ENCODE measurements at regions not wholly inside any gene's neighbourhood (a gene's known extent, or its start where the extent isn't known, plus 50 kb on each side); places are given as distances from the start of the nearest gene placed in this dataset.

DNA sequence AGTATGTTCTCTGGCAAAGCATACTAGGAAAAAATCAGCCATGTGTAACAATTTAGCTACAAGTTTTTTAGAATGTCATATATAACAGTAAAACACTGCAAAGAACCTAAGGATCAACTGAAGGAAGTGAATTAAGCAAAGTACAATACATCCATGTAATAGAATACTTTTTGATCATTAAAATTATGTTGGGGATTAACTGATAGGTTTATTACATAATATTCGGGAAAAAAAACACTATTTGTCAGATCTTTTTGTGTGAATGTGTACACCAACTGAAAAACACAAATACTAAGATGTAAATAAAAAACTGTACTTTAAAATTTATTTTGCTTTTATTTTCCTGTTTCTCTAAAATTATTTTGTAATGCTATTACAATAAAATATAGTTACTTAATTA is 185.5 kb upstream of the DYNLRB2 start:
- no peak for DNase-seq

DNA sequence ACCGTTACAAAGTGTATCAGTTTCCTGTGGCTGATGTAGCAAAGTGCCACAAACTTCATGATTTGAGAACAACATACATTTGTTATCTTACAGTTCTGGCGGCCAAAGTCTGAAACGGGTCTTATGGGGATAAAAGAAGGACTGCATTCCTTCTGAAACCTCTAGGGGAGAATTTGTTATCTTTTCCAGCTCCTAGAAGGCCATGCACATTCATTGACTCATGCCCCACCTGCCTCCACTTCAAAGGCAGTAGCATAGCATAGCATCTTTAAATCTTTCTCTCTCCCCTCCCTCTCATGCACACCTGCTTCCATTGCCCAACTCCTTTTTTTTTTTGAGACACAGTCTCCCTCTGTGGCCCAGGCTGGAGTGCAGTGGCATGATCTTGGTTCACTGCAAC is 190.7 kb upstream of the DYNLRB2 start:
- no peak for DNase-seq

DNA sequence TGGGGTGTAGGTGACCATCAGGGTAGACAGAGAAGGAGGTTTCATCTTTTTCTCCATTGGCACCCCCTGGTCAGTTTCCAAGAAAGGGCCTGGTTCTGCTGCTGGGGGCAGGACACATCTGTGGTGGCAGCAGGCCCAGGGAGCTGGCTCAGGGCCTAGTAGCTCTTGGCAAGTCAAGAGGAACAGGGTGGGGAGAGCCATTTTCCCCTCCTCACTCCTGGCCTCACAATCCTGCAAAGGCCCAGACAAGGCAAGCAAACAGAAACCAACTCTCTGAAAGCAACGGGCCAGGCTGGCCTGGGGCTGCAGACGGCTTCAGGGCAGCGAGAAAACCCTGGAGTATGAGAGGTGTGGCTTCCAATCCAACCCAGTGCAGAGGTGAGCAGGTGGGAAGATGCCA is 192.9 kb upstream of the DYNLRB2 start:
- DNase-seq, result no peak

DNA sequence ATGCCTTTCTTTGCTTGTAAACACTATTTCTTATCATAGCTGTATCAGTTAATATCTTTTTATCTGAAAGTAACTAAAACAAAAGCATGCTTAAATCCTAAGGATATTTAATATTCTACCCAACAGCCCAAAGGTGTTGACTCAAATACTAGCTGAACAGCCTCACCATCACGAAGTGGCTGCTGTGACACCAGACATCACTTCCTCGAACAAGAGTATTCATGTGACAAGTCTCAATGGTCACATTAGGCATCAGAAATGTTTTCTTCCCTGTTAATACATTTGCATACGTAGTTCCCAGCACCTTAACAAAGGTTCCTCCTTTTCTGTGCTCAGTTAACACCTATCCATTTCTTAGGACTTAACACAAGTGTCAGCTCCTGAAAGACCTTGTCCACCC is 193.8 kb upstream of the DYNLRB2 start:
- DNase-seq, result no peak

DNA sequence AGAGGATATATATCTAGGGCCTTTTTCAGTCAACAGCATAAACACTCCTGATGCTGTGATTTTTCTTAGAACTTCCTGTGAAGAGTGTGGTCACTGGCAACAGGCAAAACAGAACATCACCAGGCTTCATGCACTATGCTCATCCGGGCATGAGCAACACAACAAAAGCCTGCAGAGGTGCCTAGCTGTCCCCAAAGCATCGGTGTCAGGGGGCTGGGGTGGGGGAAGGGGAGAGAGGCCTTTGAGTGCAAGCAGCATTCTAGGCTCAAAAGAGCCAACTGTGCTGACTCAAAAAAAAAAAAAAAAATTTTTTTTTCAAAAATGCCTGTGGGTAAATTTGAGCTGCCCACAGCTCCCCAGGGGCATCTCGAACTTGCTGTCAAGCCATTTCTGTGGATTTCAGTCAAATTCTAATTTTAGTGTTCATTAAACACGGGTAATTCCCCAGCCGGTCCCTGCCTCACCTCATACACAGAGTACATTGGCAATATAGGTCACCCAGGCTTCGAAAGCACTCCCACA is 194.6 kb upstream of the DYNLRB2 start:
- no peak for DNase-seq

DNA sequence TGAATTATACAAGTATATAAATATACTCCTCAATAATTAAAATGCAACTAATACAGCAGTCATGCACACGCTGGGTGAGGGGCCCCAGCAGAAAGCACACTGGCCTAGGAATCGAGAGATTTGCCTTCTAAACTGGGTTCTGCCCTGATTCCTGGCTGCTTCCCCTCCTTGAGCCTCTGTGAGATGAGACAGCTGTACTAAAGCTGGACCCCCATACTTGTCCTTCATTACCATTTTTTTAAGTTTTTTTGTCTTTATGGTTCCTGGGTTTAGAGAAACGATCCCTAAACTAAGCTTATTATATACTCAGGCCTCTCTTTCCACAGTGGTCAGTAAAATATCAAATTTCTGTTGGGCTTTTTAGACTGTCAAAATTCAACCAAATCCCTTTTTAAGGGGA is 195.1 kb upstream of the DYNLRB2 start:
- no peak for DNase-seq

DNA sequence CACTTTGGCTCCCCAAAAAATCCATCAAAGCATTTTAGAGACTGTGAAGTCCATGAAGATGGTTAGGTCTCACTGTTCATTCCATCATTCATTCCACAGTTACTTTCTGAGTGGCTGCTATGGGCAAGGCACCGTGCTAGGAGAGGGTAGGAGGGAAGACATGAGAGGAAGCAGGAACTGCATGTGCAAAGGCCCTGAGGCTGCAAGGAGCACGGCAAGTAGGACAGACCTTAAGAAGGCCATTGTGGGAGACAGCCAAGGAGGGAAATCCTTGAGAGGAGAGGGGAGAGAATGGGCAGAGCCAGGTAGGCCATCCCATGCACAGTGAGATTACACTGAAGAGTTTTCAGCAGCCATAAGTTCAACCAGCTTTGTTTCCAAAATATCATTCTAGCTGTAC is 196.2 kb upstream of the DYNLRB2 start:
- DNase-seq, result no peak

DNA sequence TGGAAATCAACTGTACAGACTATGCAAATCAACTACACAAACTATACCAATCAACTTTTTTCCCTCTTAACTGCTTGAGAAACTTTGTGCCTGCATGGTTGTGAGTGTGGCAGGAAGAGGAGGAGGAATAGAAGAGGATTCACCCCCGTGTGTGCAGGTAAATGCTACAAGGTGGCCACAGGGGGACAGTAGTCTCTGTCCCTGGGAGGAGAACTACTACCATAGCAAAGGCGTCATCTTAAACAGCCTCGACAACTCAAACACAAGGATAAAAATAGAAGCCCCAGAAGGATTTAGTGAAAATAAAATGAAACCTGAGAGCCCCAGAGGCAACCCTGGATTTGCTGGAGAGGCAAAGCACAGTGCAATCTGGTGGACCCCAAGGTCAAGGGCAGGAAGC is 199.5 kb upstream of the DYNLRB2 start:
- DNase-seq, result no peak

DNA sequence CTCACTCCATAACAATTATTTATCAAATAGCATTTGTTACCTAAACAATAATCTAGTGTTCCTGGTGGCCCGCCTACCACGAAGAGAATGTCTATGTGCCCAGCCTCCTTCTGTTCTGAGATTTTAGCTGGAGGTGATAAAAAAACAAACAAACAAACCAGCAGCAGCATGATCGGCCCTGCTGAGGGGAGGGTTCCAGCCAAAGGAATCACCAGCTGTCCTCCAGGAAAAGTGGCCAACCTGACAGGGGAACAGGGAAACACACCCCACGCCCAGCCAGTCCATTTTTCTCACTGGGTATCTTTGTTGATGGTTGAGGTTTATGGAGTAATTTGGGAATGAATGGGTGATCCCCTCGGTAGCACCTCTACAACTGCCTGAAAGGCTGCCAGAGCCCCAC is 203.0 kb upstream of the DYNLRB2 start:
- no peak for DNase-seq

DNA sequence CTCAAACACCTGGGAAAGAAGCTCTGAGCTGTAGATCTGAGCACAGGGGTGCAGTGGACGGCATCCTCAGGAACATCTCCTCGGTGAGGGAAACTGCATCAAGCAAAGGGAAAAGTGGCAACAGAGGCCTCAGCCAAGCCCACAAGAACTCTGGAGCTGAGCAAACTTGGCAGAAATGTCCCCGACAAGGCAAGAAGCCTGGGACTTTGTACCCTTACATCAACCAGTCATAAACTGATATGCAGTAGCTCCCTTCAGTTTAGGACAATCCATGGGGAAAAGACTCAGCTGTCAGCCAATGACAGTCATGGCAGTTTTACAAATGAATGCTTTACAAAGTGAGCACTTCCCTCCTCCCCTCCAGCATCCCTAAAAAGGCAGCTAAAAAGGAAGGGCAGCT is 210.0 kb upstream of the DYNLRB2 start:
- DNase-seq, result no peak

DNA sequence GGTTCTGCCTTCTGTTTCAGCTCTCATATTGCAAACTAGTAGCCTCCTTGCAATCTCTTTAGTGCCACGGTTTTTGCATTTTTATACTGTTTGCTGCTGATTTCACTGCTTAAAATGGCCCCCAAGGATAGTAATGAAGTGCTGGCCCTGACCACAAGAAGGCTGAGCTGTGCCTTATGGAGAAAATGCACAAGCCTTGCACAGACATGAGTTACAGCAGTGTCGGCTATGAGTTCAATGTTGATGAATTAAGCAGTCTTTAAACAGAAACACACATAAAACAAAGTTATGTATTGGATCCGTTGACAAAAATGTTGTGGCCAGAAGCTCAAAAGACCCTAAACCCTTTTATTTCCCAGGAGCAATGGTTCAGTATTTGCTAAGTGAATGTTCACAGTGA is 210.6 kb upstream of the DYNLRB2 start:
- DNase-seq, result no peak

DNA sequence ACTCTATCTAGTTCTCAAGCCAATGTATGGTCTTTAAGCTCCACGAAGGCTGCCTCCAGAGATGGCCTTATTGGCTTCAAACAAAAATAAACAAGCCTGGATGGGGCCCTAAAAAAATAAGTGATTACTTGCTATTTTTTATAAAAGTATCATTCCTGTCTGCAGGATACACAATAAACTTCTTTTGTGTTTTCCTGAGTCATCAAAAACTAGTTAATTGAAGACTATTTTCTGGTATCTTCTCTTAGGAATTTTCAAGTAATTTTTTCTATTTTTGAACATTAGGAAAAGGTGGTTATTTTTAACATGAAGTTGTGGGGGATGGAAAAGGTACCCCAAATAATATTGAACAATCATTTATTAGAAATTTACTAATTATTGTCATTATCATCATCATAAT is 213.1 kb upstream of the DYNLRB2 start:
- no peak for DNase-seq

DNA sequence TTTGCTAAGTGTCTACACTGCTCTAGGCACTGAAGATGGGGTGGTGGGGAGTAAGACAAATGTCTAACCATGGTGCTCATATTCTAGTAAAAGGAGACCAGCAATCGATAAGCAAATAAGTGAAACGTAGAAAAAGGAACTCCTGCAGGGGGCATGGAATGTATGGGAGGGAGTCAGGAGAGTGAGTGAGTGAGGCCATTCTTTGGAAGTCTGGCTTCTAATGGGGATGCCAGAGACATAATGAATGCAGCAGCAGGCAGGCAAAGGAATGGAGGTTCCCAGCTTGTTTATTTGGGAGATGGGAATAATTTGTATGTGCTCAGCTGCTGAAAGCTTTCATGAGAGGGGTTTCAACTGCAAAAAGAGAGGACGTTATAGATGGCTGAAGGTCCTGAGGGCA is 216.4 kb upstream of the DYNLRB2 start:
- DNase-seq, result no peak

DNA sequence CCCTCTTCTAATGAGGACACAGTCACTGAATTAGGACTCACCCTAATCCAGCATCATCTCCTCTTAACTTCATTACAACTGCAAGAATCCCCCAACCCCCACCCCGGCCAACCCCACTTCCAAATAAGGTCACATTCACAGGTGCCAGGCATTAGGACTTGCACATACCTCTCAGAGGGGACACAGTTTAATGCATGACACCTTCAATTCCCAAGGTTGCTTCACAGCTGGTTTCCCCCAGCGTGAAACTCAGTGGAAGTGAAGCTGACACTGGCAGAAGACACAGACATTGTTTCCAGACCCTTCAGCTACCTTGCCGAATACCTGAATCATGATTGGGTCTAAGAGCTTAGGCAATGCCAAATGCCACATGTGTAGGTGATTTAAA is 217.0 kb upstream of the DYNLRB2 start:
- DNase-seq, result no peak

DNA sequence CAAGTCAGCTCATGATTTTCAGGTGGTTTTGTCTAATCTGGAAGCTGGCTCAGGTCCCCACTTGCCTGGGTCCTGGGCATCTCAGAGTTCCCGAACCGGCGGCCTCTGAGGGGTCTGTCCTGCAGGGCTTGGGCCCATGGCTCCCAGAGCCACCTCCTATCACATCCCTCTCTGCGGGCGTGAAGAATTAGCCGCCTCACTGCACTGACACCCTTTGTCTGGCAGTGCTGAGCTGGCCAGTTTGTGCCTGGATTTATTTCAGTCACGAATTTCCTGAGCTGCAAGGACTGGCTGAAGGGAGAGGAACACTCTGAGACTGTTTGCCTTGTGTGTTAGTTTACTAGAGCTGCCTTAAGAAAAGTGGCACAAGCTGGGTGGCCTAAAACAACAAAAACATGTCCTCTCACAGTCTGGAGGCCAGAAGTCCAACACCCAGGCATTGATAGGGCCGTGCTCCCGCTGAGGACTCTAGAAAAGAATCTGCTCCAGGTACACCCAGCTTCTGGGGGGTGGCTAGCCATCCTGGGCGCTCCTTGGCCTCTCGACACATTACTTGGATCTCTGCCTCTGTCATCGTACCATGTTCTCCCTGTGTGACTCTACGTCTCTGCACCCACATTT is 217.5 kb upstream of the DYNLRB2 start:
- no peak for DNase-seq

DNA sequence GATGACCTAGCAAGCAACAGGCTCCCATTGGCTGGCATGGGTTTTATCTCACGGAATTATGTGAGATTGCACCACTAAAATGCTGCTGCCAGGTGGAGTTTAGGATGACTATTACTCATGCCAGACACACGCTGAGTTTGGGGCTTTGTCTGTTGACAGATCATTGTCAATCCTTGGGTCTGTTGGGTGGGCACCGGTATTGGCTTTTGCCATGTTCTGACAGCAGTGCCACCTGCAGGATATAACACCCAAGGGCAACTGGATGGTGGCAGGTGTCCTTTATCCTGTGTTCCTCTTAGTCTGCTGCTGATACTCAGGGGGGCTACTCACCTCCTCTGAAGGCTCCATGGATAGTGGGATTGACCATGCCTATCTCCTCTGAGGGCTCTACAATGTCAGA is 221.6 kb upstream of the DYNLRB2 start:
- DNase-seq, result no peak

DNA sequence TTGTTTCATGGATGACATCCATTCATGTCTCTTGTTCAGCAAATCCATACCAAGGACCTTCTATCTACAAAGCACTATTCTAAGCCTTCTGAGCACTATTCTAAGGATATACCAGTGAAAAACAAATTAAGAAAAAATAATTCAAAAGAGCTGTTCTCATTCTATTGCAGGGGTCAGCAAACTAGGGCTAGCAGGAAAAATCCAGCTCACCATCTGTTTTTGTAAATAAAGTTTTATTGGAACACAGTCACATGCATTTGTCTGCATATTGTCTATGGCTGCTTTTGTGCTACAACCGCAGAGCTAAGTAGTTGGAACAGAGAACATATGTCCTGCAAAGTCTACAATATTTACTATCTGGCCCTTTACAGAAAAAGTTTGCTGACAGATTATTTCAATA is 222.7 kb upstream of the DYNLRB2 start:
- DNase-seq, result no peak

DNA sequence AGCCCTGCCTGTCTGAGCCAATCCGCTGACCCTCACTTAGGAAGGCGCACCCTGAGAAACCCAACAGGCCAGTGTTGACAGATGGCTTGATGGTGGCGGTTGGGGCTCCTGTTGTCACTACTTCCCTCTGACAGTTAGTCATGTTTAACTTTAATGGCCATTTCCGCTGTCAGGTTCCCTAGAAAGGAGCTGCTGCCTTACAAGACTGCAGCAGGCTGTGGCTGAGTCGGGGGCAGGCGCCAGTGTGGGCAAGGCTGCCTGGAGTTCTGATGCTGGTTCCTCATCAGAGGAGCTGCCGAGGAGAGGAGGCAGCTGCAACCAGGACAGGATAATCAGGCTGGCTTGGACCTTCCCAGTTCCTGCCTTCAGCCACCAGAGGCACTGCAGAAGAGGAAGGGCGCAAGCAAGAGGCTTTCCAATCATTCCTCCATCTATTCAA is 223.2 kb upstream of the DYNLRB2 start:
- DNase-seq, result no peak

DNA sequence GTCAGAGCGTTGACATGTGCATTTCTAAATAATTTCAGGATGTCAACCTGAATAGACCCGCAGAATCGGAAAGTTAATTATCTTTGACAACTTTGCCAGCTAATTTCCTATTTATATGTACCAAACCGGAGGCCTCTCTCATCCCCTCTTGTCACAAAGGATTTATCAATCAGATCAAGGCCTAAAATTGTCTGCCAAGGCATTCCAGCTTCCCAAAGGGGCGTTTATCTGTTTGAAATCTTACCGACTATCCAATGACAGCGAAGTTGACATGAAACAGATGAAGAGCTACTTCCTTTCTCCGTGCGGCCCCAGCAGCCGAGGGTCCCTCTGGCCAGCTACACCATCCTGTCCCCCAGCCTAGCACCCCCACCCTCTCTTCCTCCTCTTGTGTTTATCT is 223.7 kb upstream of the DYNLRB2 start:
- DNase-seq, result no peak

DNA sequence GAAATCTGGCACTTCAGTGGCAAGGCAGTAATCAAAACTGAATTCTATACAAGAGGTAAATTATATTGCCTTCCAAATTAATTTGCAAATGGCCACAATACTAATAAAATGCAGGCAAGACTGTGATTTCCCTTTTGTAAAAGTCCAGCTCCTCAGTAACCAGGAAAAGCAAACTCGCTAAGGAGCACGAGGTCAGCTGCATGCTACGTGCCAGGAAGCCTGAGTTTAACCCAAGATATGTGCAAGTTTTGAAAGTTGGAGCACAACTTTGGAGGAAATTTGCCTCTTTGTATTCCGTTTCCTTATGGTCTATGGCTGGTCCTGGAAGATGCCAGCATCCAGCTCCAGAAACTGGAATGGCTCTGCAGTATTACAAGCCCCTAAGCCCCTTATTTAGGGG is 226.8 kb upstream of the DYNLRB2 start:
- no peak for DNase-seq

DNA sequence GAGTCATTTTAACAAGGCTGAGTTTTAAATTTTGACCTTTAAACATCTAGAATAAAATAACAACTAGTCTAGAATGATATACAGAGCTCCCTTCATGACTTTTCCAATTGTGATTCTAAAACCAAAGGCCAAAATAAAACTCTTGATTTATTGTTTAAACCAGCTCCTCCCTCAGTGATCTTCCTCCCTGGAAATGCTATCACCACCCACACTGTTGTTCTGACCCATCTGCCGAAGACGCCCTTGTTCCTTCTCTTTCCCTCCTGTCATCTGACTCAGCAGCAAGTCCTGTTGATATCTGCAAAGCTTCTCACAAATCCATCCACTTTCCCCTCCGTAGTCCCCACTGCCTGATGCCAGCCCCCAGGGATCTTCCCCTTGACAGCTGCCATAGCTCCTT is 231.6 kb upstream of the DYNLRB2 start:
- DNase-seq, result no peak

DNA sequence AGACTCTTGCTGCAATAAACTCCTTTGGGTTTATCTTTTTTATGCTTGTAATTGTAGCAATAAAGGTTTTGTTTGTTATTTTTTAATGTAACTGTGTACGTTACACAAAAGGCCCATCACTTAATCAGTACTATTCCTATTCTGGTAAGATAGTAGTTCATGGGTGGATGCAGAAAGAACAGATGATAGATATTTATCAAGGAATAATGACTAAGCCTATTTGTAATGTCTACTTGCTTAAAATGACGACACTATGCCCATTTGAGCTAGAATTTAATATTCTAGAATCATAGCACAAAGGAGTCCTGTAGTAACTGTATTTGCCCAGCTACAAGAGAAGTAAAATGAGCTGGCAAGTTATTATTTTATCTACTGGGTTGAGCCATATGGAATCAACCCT is 235.4 kb upstream of the DYNLRB2 start:
- DNase-seq, result no peak

DNA sequence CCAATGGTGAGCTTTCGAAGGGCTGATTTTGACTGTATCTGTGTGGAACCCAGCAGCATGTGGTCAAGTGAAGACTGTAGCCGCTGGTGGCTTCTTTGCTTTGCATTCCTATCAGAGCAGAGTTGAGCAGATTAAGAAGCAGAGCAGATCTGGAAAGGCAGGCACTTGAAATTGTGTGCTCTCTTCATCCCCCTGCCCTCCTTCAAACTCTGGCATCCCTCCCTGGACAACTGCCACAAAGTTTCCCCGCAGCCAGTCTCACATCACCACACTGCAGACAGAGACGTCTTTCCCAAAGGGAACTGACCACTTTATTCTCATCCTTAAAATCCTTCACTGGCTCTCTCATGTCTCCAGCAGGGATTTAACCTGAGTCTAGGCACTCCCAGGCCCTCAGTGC is 237.1 kb upstream of the DYNLRB2 start:
- no peak for DNase-seq

DNA sequence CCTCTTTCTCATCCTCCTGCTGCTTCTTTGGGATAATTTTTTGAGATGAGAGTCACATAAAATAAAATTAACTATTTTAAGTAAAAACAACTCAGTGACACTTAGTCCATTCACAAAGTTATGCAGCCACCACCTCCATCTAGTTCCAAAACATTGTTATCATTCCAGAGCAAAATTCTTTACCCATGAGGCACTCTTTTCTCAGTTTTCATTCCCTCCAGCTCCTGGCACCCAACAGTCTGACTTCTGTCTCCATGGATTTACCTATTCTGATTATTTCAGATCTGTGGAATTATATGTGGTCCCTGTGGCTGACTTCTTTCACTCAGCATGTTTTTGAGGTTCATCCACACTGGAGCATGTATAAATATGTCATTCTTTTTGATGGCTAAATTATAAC is 239.9 kb upstream of the DYNLRB2 start:
- DNase-seq, result no peak

DNA sequence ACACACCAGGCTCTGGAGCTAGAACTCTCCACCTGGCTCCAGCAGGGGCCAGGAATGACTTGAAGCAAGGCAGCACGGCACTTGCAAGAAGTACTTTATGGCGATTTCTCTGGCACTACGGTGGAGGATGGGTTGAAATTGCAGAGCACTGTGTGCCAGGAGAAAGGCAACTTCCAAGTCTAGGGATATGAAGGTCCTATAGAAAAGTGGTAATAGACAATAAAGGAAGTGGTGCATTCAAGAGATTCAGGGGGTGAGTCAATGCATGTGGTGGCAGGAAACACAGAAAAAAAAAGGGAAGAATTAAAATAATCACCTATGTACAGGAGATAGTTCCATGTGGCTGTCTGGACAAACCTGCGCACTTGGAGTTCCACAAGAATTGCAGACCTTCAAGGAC is 240.3 kb upstream of the DYNLRB2 start:
- DNase-seq, result no peak

DNA sequence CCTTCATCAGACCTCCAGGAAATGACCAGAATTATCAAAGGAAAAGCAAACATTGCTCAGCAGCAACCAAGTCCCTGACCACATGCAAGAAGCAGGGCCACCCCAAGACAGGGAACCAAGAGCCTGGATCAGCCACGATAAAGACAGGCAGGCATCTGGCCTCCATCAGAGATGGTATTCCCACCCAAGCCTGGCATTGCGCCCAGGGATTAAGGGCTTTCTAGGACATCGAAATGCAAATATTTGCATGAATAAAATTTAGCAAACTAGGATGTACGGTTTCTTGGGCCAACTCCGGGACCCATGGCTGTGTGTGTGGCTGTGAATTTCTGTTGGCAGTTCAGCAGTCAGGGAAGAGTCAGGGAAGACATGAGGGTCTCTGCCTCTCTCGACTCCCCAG is 241.4 kb upstream of the DYNLRB2 start:
- DNase-seq, result no peak

Data from activated CD4-positive, alpha-beta T cell treated with anti-CD3 and anti-CD28 coated beads, Interleukin-10, Interleukin-2, amounts not matched to agents 100 ng/mL and 50 ng/mL, durations not matched to agents 16 hours and 8 hours (primary cell).